Upper lobe of left lung (tissue), 6 donors: ENCODE measurements at regions not wholly inside any gene's neighbourhood (a gene's known extent, or its start where the extent isn't known, plus 50 kb on each side); places are given as distances from the start of the nearest gene placed in this dataset.
A peak's percentile ranks its signal among the peaks of the same experiment; 100 is the strongest.

Source experiments
- ATAC-seq, 2 donors: fragments of 200-7000 bp; cut with Tn5 transposase; one replicate each; pipeline ENCODE4 v1.9.1; 2022; ENCODE audit warnings: mild to moderate bottlenecking in 2 of 2, moderate library complexity in 2 of 2; ENCODE audit not compliant: low FRiP score in 2 of 2
- DNase-seq, 2 donors: peaks; one replicate each; pipeline ENCODE4 v3.0.0-alpha.2; 2019 to 2020
- H3K27ac ChIP-seq, 4 donors: fragments of 200-600 bp; sonication (generic); one replicate each; pipeline ENCODE4 v1.5.1; 2016 to 2019
- H3K27me3 ChIP-seq, 4 donors: fragments of 200-600 bp; sonication (generic); one replicate each; pipeline ENCODE4 v1.5.1; 2017 to 2019
- H3K36me3 ChIP-seq, 4 donors: fragments of 200-600 bp; sonication (generic); one replicate each; pipeline ENCODE4 v1.5.1; 2016 to 2019
- H3K4me1 ChIP-seq, 4 donors: fragments of 200-600 bp; sonication (generic); one replicate each; pipeline ENCODE4 v1.5.1; 2018 to 2019
- H3K4me3 ChIP-seq, 4 donors: fragments of 200-600 bp; sonication (generic); one replicate each; pipeline ENCODE4 v1.5.1; 2017 to 2019; ENCODE audit warnings: mild to moderate bottlenecking in 2 of 4, moderate library complexity in 1 of 4
- H3K9me3 ChIP-seq, 4 donors: fragments of 200-600 bp; sonication (generic); one replicate each; pipeline ENCODE4 v1.5.1; 2018 to 2019
- CTCF ChIP-seq, 6 experiments: fragments of 450-650 bp in 4 of 6; fragments of 200-600 bp in 2 of 6; sonication (generic) in 2 of 6; IDR thresholded peaks; one replicate each; pipeline ENCODE4 v1.5.1; 2016 to 2019; ENCODE audit warnings: antibody characterized with exemption in 6 of 6
- EP300 ChIP-seq, 4 donors: sonication (generic); formaldehyde crosslinking; IDR thresholded peaks; one replicate each; pipeline ENCODE4 v1.5.1; 2017; ENCODE audit warnings: antibody characterized with exemption in 4 of 4, control low read depth in 2 of 4
- POLR2A ChIP-seq, 4 donors: fragments of 450-650 bp; IDR thresholded peaks; one replicate each; pipeline ENCODE4 v1.5.1; 2016 to 2017; ENCODE audit warnings: antibody characterized with exemption in 4 of 4, mild to moderate bottlenecking in 2 of 4
- POLR2AphosphoS5 ChIP-seq, 2 donors: sonication (generic); formaldehyde crosslinking; IDR thresholded peaks; one replicate each; pipeline ENCODE4 v1.5.1; 2017; ENCODE audit warnings: antibody characterized with exemption in 2 of 2
- WGBS, 2 donors: methylation state at CpG; one replicate each; pipeline ENCODE4 v1.1.5; 2017 to 2018; 5-methylcytosine and 5-hydroxymethylcytosine counted together
- donor health status: DM: no; HTN: no; CAD: no; lungs with moderate emphysema.
- donor health status: DM: no; HTN: yes; CAD: no; lungs with severe emphysema.

GRCh38 chr4:1477045-1477840 lies 71.0 kb upstream of the NKX1-1 start:
- no peak overlapping the region for H3K4me3 ChIP-seq
- DNase-seq (peak in 1 of 2 donors; percentile 41), ATAC-seq (no peak)
- no peak for TF ChIP-seq EP300 (IDR thresholded peaks at IDR 0.05)
- no peak for TF ChIP-seq POLR2AphosphoS5 (IDR thresholded peaks at IDR 0.05)
- TF ChIP-seq POLR2A (IDR thresholded peaks at IDR 0.05): no peak
- no peak for TF ChIP-seq CTCF (IDR thresholded peaks at IDR 0.05)
- peaks cover 5 to 23% (median 14%) of the 10 kb centered on the region in 4 donors for H3K9me3 ChIP-seq
- H3K4me1 ChIP-seq: peaks cover 0 to under 1% (median under 1%) of the 10 kb centered on the region in 4 donors
- no peaks in the 10 kb centered on the region for H3K36me3 ChIP-seq
- peaks cover 0 to 15% (median 2%) of the 10 kb centered on the region in 4 donors for H3K27me3 ChIP-seq
- WGBS, 2 donors: 94 to 96% methylated on average over 12 to 14 of the region's 18 CpGs
- H3K27ac ChIP-seq: no peak overlapping the region

GRCh38 chr4:1476140-1476513 lies 69.9 kb upstream of the NKX1-1 start:
- H3K36me3 ChIP-seq: no peaks in the 10 kb centered on the region
- no peak overlapping the region for H3K4me3 ChIP-seq
- no peak for TF ChIP-seq POLR2AphosphoS5 (IDR thresholded peaks at IDR 0.05)
- no peak for TF ChIP-seq POLR2A (IDR thresholded peaks at IDR 0.05)
- no peak for TF ChIP-seq CTCF (IDR thresholded peaks at IDR 0.05)
- TF ChIP-seq EP300 (IDR thresholded peaks at IDR 0.05): no peak
- peaks cover 5 to 13% (median 9%) of the 10 kb centered on the region in 4 donors for H3K9me3 ChIP-seq
- no peak overlapping the region for H3K27ac ChIP-seq
- no peak for DNase-seq
- peaks cover 0 to 26% (median 7%) of the 10 kb centered on the region in 4 donors for H3K27me3 ChIP-seq
- peaks cover 3 to 9% (median 5%) of the 10 kb centered on the region in 4 donors for H3K4me1 ChIP-seq
- WGBS, 2 donors: 89 to 96% methylated on average over 2 of the region's 2 CpGs
- no peak for ATAC-seq

- peaks cover 0 to 7% (median 6%) of the 10 kb centered on the region in 4 donors for H3K9me3 ChIP-seq
- H3K36me3 ChIP-seq: no peaks in the 10 kb centered on the region
- peaks cover 0 to 32% (median 7%) of the 10 kb centered on the region in 4 donors for H3K27me3 ChIP-seq
- peaks cover 3 to 9% (median 5%) of the 10 kb centered on the region in 4 donors for H3K4me1 ChIP-seq
- H3K4me3 ChIP-seq: no peak overlapping the region
- TF ChIP-seq POLR2A (IDR thresholded peaks at IDR 0.05): no peak
- TF ChIP-seq EP300 (IDR thresholded peaks at IDR 0.05): no peak
- DNase-seq: no peak
- 68 to 77% methylated on average over 1 of the region's 1 CpG for WGBS, 2 donors
- ATAC-seq: no peak
- H3K27ac ChIP-seq: no peak overlapping the region
Observed at GRCh38 chr4:1475277-1476139, 69.3 kb upstream of the NKX1-1 start.

GRCh38 chr4:1474126-1475090 lies 68.2 kb upstream of the NKX1-1 start:
- Histone ChIP-seq H3K27ac (no peak overlapping the region), H3K27me3 (peaks cover 0 to 32% (median 7%) of the 10 kb centered on the region in 4 donors), H3K4me3 (no peak overlapping the region), H3K9me3 (no peaks in the 10 kb centered on the region), H3K36me3 (no peaks in the 10 kb centered on the region), H3K4me1 (peaks cover 3 to 9% (median 5%) of the 10 kb centered on the region in 4 donors)
- TF ChIP-seq CTCF (IDR thresholded peaks at IDR 0.05): no peak
- no peak for TF ChIP-seq POLR2AphosphoS5 (IDR thresholded peaks at IDR 0.05)
- TF ChIP-seq EP300 (IDR thresholded peaks at IDR 0.05): no peak
- no peak for TF ChIP-seq POLR2A (IDR thresholded peaks at IDR 0.05)
- WGBS, 2 donors: 77 to 79% methylated on average over 8 to 14 of the region's 14 CpGs
- no peak for ATAC-seq
- peak in 1 of 2 donors; percentile 30 for DNase-seq
